ENCODE measurements at regions not wholly inside any gene's neighbourhood (a gene's known extent, or its start where the extent isn't known, plus 50 kb on each side); places are given as distances from the start of the nearest gene placed in this dataset.

DNA sequence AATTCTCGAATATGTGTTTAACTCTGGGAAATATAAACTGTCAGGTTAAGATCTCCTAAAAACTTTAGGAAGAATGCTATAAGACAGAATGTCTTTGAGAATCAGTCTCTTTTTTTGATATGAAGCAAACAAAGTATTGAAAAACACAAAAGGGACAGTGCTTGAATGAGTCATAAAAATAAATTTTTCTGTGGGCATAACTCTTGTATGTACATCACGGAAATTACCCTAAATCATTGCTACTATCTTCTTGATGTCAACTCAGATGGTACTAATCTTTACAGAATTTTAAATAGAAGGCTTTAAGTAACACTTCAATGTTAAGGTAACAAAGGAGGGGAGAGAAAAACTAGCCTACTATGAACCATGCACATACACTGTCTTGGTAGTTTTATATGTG, 244.0 kb upstream of the AMIGO2 start:
- TF ChIP-seq, protein P1, sequence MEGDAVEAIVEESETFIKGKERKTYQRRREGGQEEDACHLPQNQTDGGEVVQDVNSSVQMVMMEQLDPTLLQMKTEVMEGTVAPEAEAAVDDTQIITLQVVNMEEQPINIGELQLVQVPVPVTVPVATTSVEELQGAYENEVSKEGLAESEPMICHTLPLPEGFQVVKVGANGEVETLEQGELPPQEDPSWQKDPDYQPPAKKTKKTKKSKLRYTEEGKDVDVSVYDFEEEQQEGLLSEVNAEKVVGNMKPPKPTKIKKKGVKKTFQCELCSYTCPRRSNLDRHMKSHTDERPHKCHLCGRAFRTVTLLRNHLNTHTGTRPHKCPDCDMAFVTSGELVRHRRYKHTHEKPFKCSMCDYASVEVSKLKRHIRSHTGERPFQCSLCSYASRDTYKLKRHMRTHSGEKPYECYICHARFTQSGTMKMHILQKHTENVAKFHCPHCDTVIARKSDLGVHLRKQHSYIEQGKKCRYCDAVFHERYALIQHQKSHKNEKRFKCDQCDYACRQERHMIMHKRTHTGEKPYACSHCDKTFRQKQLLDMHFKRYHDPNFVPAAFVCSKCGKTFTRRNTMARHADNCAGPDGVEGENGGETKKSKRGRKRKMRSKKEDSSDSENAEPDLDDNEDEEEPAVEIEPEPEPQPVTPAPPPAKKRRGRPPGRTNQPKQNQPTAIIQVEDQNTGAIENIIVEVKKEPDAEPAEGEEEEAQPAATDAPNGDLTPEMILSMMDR (IDR thresholded peaks at IDR 0.05; ENCODE audit: low read depth, low read length) = no peak
- DNase-seq (ENCODE audit: extremely low read depth, low read depth) = no peak

DNA sequence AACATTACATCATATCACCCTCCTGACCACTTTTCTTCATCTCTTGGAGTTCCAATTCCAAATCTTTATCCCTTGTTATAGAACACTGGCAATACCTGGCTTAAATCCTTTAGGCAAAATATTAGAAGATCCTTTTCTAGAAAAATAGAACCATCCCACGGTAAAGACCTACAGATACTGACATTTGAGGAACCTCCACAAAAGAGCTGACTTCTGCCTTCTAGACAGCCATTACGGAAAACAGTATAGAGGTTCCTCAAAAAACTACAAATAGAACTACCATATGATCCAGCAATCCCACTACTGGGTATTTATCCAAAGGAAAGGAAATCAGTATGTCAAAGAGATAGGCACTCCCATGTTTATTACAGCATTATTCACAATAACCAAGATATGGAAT, 241.7 kb upstream of the AMIGO2 start:
- no peak for DNase-seq (ENCODE audit: extremely low read depth, low read depth)
- TF ChIP-seq, protein P1 (IDR thresholded peaks at IDR 0.05; ENCODE audit: low read depth, low read length) = no peak

DNA sequence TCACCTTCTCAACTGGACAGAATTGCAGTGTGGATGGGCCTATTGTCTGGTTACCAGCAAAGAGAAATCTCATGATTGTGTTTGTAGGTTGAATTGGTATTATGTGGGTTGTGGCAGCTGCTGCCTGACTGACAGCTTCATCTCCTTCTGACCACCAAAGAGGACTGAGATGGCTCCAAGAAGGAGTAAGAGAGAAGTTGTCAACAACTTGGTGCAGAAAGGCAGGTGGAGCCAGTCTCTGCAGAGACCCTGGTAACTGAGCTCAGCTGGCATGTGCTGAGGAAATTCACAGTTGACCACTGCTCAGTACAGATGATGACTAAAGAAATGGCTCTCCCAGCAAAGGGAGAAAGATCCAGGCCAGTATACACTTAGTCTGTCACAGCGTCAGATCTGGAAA, 240.0 kb upstream of the AMIGO2 start:
- no peak for DNase-seq (ENCODE audit: extremely low read depth, low read depth)
- TF ChIP-seq, protein P1 (IDR thresholded peaks at IDR 0.05; ENCODE audit: low read depth, low read length) = no peak

DNA sequence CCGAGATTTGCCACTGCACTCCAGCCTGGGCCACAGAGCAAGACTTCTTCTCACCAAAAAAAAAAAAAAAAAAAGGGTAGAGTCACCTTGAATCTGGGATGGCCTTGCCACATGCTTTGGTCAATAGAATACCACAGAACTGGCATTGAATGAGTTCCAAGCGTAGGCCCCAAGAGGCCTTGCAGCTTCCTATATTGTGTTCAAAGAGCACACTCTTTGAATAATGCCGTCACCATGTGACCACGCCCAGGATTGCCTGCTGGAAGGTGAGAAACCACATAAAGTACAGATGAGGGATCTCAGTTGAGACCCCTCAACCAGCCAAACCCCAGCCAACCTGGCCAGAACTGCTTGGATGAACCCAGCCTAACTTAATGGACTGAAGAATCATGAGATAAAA, 239.2 kb upstream of the AMIGO2 start:
- DNase-seq (ENCODE audit: extremely low read depth, low read depth) = no peak
- TF ChIP-seq, protein P1 (IDR thresholded peaks at IDR 0.05; ENCODE audit: low read depth, low read length) = no peak

DNA sequence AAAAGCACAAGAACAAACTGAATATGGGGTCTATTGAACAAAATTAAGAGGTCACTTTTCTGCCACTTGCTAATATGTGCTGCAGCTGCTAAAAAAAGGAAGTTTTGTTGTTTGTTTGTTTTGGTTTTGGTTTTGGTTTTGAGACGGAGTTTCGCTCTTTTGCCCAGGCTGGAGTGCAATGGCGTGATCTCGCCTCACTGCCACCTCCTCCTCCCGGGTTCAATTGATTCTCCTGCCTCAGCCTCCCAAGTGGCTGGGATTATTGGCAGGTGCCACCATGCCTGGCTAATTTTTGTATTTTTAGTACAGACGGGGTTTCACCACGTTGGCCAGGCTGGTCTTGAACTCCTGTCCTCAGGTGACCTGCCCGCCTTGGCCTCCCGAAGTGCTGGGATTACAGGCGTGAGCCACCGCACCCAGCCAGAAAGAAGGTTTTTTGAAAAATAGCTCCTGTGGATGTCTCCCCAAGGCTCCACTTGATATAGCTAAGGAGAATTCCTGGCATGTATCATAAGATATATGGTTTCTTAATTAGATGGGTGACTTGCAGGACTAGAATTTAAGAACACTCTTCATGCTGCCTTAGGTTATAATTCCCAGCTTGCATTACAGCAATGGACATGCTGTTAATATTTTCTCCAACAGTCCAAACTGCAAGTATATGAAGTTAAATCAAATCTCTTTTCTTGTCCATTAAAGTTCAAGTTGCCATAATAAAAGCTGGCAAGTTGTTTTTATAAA, 237.6 kb upstream of the AMIGO2 start:
- TF ChIP-seq, protein P1 (IDR thresholded peaks at IDR 0.05; ENCODE audit: low read depth, low read length) = no peak
- DNase-seq (ENCODE audit: extremely low read depth, low read depth) = no peak

DNA sequence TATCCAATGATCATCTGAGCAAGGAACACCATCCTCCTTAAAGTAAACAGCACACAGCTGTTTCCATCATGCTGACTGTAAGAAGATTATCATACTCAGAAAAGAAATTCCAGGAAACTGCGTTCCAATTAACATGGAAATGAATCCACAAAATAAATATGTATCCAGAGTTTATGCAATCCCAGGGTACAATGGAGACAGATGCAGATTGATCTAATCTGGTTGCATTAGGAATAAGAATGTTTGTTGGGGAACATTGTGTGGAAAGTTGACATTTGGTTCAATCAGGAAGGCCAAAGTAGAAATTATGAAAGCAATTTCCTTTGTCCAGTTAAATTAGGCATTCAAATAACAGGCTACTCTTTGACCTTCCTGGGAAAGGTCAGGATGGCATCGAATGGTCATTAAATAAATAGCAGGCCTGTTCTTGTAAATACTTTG, 236.9 kb upstream of the AMIGO2 start:
- TF ChIP-seq, protein P1 (IDR thresholded peaks at IDR 0.05; ENCODE audit: low read depth, low read length) = no peak
- peak; percentile 59 for DNase-seq (ENCODE audit: extremely low read depth, low read depth)

DNA sequence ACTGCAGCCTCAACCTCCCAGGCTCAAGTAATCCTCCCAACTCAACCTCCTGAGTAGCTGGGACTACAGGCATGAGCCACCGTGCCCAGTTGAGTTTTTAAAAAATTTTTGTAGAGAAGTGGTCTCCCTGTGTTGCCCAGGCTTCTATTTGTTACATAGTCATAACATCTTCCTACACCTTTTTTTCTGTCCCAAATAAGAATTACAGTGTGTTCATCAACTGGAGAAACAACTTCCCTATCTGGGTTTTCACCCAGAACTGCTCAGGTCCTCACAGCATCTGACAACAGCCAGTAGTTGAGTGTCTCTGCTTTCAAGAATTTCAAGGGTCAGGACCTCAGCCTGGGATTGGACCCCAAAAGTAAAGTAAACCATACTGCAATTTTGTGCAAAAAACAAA, 235.2 kb upstream of the AMIGO2 start:
- DNase-seq (ENCODE audit: extremely low read depth, low read depth) = no peak
- TF ChIP-seq, protein P1 (IDR thresholded peaks at IDR 0.05; ENCODE audit: low read depth, low read length) = no peak

All from AG09319 (cell line).